ELR (cell line): ENCODE measurements at regions not wholly inside any gene's neighbourhood (a gene's known extent, or its start where the extent isn't known, plus 50 kb on each side); places are given as distances from the start of the nearest gene placed in this dataset.
A peak's percentile ranks its signal among the peaks of the same experiment; 100 is the strongest.

Experiments
- DNase-seq: peaks from one replicate; pipeline ENCODE4 v3.0.0-alpha.2; 2015; ENCODE audit warnings: low read depth

GRCh38 chr11:95717314-95717713, 72.3 kb downstream of the FAM76B start:
- DNase-seq: no peak

GRCh38 chr11:95716266-95716665, 73.3 kb downstream of the FAM76B start:
- no peak for DNase-seq

GRCh38 chr11:95715777-95716241, 73.8 kb downstream of the FAM76B start:
- no peak for DNase-seq

GRCh38 chr11:95714843-95715776, 74.5 kb downstream of the FAM76B start:
- DNase-seq: no peak

- no peak for DNase-seq
Observed at GRCh38 chr11:95713428-95713827, 76.2 kb downstream of the FAM76B start.

- no peak for DNase-seq
Observed at GRCh38 chr11:95711945-95712221, 77.7 kb downstream of the FAM76B start.

GRCh38 chr11:95711162-95711944, 78.2 kb downstream of the FAM76B start:
- no peak for DNase-seq

- DNase-seq: no peak
Observed at GRCh38 chr11:95708681-95709080, 80.9 kb downstream of the FAM76B start.

- no peak for DNase-seq
Observed at GRCh38 chr11:95706974-95707387, 82.6 kb downstream of the FAM76B start.

- peak; percentile 81 for DNase-seq
Observed at GRCh38 chr11:95705485-95706124, 84.0 kb downstream of the FAM76B start.

- no peak for DNase-seq
Observed at GRCh38 chr11:95704865-95705264, 84.7 kb downstream of the FAM76B start.

- DNase-seq: no peak
Observed at GRCh38 chr11:95703049-95703448, 86.5 kb downstream of the FAM76B start.

- peak; percentile 54 for DNase-seq
Observed at GRCh38 chr11:95702526-95702925, 87.1 kb downstream of the FAM76B start.

- DNase-seq: no peak
Observed at GRCh38 chr11:95700471-95700817, 89.1 kb downstream of the FAM76B start.

GRCh38 chr11:95699631-95700470, 89.7 kb downstream of the FAM76B start:
- peak; percentile 8 for DNase-seq

GRCh38 chr11:95698676-95699557, 90.7 kb downstream of the FAM76B start:
- DNase-seq: no peak

GRCh38 chr11:95697614-95698408, 91.8 kb downstream of the FAM76B start:
- no peak for DNase-seq

- DNase-seq: no peak
Observed at GRCh38 chr11:95695181-95695580, 94.4 kb downstream of the FAM76B start.

GRCh38 chr11:95693298-95693697, 96.3 kb downstream of the FAM76B start:
- no peak for DNase-seq
